Jurkat, Clone E6-1 (cell line): ENCODE measurements at regions not wholly inside any gene's neighbourhood (a gene's known extent, or its start where the extent isn't known, plus 50 kb on each side); places are given as distances from the start of the nearest gene placed in this dataset.
A peak's percentile ranks its signal among the peaks of the same experiment; 100 is the strongest.

ENCODE experiments used
- DNase-seq: peaks from one replicate; pipeline ENCODE4 v3.0.0-alpha.2; 2011; ENCODE audit warnings: low read depth, low spot score
- H3K4me3 ChIP-seq: 2 replicates; pipeline ENCODE4 v1.5.1; 2011; ENCODE audit warnings: mild to moderate bottlenecking, low read length, control low read depth, moderate library complexity

GRCh38 chr15:93644595-93644994 lies 555.6 kb upstream of the RGMA start:
- DNase-seq: no peak
- no peak overlapping the region for H3K4me3 ChIP-seq

DNA sequence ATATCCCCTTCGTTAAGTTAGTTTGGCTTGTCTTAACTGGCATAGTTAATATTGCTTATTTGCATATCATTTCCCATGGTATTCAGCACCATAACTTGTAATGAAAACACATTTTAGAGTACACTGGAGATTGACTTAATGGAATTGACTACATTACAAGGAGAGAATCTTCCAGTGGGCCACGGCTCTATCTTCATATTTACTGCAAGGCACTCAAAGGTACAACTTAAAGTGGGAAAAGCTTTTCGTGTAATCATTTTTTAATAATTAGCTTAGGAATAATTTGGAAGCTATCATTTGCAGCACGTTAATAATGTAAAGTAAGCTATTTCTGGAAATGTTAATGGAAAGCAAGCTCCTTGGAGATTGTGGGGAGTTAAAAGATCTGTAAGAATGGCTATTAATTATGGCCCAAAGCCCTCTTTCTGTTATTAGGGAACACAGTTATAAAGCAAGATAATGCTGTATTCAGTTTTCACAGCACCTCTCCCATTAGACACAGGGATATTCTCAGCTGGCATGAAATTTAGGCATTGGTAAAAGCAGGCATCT lies 551.5 kb upstream of the RGMA start:
- DNase-seq: no peak
- no peak overlapping the region for H3K4me3 ChIP-seq

DNA sequence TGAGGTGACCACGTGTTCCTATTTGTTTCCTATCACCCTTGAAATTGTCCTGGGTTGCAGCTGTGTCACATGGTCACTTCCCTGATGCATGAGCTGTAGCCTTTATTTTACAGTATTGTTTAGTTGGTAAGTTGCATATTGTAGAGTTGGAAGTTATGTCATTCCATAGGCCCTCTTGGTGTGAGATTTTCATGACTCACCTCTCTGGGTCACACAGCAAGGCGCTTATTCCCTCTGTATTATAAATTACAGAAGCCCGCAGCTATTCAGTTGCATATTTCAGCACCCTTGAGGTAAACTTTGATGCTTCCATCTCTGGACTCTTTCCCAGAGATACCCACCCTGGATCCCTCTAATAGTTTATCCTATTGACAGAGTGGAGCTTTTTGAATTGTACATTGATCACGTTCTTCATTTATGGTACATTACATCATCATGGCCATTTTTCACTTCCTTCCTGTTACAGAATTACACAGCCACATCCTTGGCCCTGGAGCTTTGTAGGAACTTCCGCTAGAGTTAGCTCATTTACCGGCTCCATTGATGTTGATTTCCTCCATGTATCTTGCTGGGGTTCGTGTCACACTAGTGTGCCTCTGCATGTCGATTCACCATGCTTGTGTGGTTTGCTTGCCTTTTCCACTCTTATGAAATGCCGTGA lies 543.1 kb upstream of the RGMA start:
- DNase-seq: no peak

GRCh38 chr15:93619597-93619996 lies 530.6 kb upstream of the RGMA start:
- DNase-seq: peak; percentile 8
- no peak overlapping the region for H3K4me3 ChIP-seq

More for the DNA sequence above, 543.1 kb upstream of the RGMA start:
- no peak overlapping the region for H3K4me3 ChIP-seq

GRCh38 chr15:93617443-93617842 lies 528.4 kb upstream of the RGMA start:
- H3K4me3 ChIP-seq: no peak overlapping the region
- DNase-seq: no peak

- no peak overlapping the region for H3K4me3 ChIP-seq
- no peak for DNase-seq
Measured at GRCh38 chr15:93614386-93615104, 525.5 kb upstream of the RGMA start.

DNA sequence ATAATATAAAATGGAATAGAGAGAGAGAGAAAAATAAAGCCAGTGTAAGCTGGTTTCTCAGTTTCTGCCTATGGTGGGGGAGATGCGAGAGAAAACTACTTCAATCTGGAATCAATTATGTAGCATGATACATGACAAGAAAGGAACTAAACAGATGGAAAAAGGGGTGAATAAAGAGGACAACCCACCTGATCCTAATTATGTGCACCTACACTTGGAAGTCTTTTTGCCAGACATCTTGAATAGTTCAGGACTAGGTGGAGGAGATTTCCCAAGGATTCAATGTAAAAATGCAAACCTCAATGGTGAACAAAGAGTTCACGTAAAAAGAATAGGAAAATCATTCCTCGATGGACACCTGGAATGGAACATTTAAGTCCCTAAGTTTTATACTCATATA lies 524.4 kb upstream of the RGMA start:
- DNase-seq: no peak
- H3K4me3 ChIP-seq: no peak overlapping the region

DNA sequence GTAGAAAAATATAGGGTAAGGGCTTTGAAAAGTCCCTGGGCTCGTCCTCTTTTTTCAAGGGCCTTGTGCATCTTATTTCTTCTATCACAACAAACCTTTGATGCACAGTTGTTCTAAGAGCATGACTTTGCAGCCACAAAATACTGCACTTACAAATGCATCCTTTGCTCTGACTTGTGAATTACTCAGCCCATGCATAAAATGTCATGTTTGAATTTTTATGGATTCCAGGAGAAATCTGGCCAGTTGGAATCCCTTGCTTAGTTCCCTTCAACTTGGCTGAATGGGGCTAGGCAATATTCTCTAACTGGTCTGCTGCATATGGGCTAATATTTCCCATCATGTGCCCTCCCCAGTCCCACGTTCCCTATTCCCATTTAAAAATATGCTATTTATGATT lies 523.9 kb upstream of the RGMA start:
- DNase-seq: no peak
- no peak overlapping the region for H3K4me3 ChIP-seq

GRCh38 chr15:93610944-93611343 lies 521.9 kb upstream of the RGMA start:
- no peak for DNase-seq
- H3K4me3 ChIP-seq: no peak overlapping the region

DNA sequence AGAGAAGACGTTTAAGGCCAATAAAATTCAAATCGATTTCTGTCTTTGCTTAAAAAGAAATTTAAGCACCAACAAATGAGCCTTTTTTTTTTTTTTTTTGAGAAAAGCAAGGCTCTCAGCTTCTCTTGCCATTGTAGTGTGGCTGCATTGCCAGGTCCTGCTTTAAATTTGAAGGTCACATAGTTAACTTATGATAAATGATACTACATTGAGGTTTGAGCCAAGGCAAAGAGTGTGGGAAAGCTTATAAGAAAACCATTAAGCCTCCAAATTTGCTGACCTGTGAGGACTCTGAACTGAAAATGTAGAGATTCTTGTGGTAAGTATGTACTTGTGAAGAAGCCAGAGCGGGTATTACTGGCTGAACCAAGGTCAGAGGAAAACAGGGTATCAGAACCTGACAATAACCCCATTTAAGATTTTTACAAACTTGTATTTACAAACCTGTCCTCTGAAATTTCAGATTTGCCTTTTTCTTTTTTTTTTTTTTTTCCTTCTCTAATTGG lies 519.7 kb upstream of the RGMA start:
- no peak for DNase-seq
- no peak overlapping the region for H3K4me3 ChIP-seq

DNA sequence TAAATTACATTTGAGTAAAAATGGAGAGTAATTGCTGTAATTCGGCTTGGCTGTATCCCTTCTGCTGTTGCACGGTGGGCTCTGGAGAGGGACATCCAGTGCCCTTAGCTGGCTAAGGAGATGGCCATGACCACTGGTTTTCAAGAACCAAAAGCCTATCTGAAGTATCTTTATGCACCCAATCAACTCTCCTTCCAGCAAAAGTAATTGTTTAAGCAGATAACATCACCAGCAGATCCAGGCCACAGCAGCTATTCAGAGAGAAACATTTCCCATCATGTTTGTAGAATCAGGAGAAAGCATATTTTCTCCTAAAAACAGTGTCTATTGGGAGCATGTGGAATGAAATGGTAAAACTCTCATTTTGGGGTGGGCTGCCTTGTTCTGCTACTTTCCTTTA lies 514.5 kb upstream of the RGMA start:
- no peak for DNase-seq
- H3K4me3 ChIP-seq: no peak overlapping the region

- no peak overlapping the region for H3K4me3 ChIP-seq
- no peak for DNase-seq
Measured at GRCh38 chr15:93587059-93587521, 498.1 kb upstream of the RGMA start.

DNA sequence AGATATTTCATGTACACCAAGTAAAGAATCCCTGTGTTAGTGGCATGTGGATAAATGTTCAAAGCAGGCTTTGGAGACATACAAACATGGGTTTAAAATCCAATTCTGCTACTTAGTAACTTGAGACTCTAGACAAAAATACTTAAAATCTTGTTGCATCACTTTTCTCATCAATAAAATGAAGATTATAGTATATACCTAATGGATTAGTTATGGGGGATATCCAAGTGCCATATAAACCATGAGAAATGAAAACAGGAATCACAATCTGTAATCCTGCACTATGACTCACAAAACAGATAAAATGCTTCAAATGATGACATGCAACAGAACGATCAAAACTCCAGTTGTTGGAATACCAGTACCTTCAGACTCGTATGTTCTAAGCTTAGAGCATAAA lies 496.0 kb upstream of the RGMA start:
- H3K4me3 ChIP-seq: no peak overlapping the region

DNA sequence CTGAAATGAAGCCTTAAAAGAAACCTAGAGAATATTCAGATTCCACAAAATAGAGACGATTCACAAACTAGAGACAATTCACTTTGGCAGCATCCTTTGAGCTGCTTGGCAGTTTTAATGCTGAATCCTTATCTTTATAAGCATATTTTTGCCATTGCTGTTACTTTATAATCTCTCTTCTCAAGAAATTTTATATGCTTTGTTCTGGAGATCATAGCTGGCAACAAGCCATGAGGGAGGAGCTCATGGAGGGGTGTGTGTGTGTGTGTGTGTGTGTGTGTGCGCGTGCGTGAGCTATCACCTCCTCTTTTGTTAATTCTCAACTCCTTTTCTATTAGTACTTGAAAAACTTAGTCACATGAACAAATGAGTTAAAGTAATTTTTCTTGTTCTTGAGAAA lies 495.0 kb upstream of the RGMA start:
- DNase-seq: no peak
- H3K4me3 ChIP-seq: no peak overlapping the region

More for the DNA sequence above, 496.0 kb upstream of the RGMA start:
- no peak for DNase-seq

GRCh38 chr15:93583552-93583951 lies 494.5 kb upstream of the RGMA start:
- H3K4me3 ChIP-seq: no peak overlapping the region
- no peak for DNase-seq

DNA sequence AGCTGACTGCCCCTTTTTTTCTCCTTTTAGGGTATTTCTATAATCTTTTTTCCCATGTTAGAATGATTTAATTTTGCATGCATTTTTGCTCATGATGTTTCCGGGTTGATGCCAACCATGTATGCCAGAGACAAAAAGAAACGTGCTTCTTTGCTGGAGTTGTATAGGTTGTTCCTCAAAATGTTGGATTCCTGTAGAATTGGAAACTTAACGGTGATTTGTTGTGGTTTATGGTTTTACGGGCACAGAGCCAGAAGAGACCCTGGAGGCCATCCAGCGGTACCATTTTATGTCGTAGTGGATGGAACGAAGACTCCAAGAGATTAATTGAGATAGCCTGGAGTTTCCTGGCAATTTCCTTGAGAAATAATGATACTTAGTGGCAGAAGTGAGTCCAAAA lies 481.5 kb upstream of the RGMA start:
- no peak overlapping the region for H3K4me3 ChIP-seq
- DNase-seq: no peak

- H3K4me3 ChIP-seq: no peak overlapping the region
- DNase-seq: peak; percentile 14
Measured at GRCh38 chr15:93566762-93567161, 477.8 kb upstream of the RGMA start.

DNA sequence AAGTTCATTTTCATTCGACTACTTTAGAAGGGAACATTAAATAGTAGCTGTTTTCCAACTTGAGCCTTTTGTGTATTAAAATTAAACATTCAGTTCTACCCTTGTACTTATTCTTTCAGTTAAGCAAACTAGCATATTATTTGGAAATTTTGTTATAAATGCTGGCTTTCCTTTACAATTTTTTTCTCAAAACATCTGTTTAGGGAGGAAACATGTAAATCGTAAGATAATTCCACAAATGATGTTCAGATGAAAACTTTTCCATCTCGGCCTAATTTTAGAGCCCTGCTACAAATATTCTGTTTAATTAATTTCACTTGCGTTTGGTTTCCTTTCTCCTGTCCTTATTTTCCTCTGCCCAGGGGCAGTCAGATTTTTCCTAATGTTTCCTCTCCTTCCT lies 476.2 kb upstream of the RGMA start:
- no peak overlapping the region for H3K4me3 ChIP-seq
- no peak for DNase-seq

DNA sequence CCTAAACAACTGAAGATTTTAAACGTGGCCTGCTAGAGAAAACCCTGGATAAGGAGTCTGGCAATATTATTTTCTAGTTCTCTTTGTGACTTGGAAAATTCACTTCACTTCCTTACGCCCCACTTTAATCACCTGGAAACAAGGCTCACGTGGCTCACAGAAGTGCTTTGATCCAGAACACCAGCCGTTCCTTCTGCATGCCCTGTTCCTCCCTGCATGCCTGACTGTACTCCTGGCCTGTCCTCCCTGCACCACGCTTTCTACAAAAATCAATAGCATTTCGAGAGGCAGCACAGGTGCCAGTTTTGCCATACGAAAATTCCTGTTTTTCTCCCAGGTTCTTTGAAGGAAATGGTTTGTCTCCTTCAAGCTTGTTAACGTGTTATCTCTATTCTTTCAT lies 474.2 kb upstream of the RGMA start:
- H3K4me3 ChIP-seq: no peak overlapping the region
- DNase-seq: no peak

DNA sequence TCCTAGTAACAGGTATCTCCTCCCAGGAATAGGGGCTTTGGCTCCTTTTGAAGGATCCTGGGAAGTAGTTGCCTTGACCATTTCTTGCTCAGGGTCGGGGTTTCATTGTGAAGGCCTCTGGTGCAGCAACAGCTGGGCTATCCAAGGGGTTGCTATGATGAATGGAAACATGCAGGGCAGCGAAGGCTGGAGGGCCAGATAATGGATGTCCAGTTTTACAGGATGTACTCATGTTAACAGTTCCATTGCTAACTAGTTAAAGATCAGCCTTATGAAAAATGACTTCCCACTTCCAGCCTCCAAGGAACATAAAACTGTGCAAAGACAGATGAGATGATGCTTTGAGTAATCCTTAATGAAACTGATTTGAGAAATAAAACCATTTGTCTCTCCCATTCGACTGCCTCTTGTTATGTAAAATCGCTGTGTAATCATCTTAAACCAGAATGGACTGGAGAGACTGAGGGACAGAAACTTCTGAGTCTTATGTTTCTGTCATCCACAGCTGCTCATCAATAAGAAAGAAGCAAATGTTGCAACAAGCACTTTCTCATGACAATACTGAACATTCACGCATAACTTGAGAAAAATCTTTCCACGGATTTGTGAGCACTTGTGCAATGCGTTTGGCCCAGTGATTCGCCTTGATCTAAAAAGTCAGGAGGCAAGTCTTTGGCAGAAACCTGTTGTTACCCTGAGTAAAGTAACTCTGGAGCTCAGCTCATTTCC lies 473.5 kb upstream of the RGMA start:
- no peak for DNase-seq
- H3K4me3 ChIP-seq: no peak overlapping the region
